Keratinocyte (primary cell): ENCODE measurements at regions not wholly inside any gene's neighbourhood (a gene's known extent, or its start where the extent isn't known, plus 50 kb on each side); places are given as distances from the start of the nearest gene placed in this dataset.

Source experiments
- DNase-seq: peaks from one replicate; pipeline ENCODE4 v3.0.0-alpha.2; 2011; ENCODE audit warnings: low read depth, missing footprints, low spot score
- FAIRE-seq: peaks from 2 replicates; lab custom pipeline; 2011; peaks lifted over from hg19 to GRCh38; lab: Jason Lieb, UNC
- H2AFZ ChIP-seq: 2 replicates; pipeline ENCODE4 v1.6.0; 2012; ENCODE audit warnings: low read length, control low read depth, inconsistent platforms; ENCODE audit not compliant: control insufficient read depth
- H3K27ac ChIP-seq: 2 replicates; pipeline ENCODE4 v1.5.1; 2011; ENCODE audit warnings: low read length; ENCODE audit not compliant: control insufficient read depth, insufficient read depth
- H3K27me3 ChIP-seq: 3 replicates; pipeline ENCODE4 v1.6.0; 2011; ENCODE audit warnings: low read length; ENCODE audit not compliant: control insufficient read depth, insufficient read depth; ENCODE audit errors: extremely low read depth
- H3K36me3 ChIP-seq, 2 experiments: 2 replicates in 1 of 2; 3 replicates in 1 of 2; pipeline ENCODE4 v1.5.1; 2011; ENCODE audit warnings: low read length in 2 of 2, mild to moderate bottlenecking in 1 of 2; ENCODE audit not compliant: control insufficient read depth in 2 of 2, insufficient read depth in 2 of 2; ENCODE audit errors: extremely low read depth in 1 of 2
- H3K4me1 ChIP-seq: 3 replicates; pipeline ENCODE4 v1.5.1; 2011; ENCODE audit warnings: low read length; ENCODE audit not compliant: control insufficient read depth, insufficient read depth; ENCODE audit errors: extremely low read depth
- H3K4me2 ChIP-seq: 3 replicates; pipeline ENCODE4 v1.6.0; 2011; ENCODE audit warnings: low read depth, low read length; ENCODE audit not compliant: control insufficient read depth, insufficient read depth; ENCODE audit errors: extremely low read depth
- H3K4me3 ChIP-seq, 3 experiments: fragments of 200-600 bp in 1 of 3; sonication (generic) in 1 of 3; 2 replicates in 2 of 3; 3 replicates in 1 of 3; pipeline ENCODE4 v1.5.1; 2011 to 2016; ENCODE audit warnings: low read length in 3 of 3, mild to moderate bottlenecking in 3 of 3, control low read depth in 2 of 3, inconsistent platforms in 1 of 3, low read depth in 1 of 3, mixed read lengths in 1 of 3, mixed run types in 1 of 3, moderate library complexity in 1 of 3; ENCODE audit not compliant: control insufficient read depth in 2 of 3, insufficient read depth in 2 of 3; ENCODE audit errors: extremely low read depth in 1 of 3
- H3K79me2 ChIP-seq: 2 replicates; pipeline ENCODE4 v1.6.0; 2012; ENCODE audit warnings: low read length; ENCODE audit not compliant: control insufficient read depth, insufficient read depth
- H3K9ac ChIP-seq: 3 replicates; pipeline ENCODE4 v1.6.0; 2011; ENCODE audit warnings: low read length; ENCODE audit not compliant: control insufficient read depth, insufficient read depth; ENCODE audit errors: extremely low read depth
- H3K9me1 ChIP-seq: 3 replicates; pipeline ENCODE4 v1.6.0; 2011; ENCODE audit warnings: low read length; ENCODE audit not compliant: control insufficient read depth, insufficient read depth; ENCODE audit errors: extremely low read depth
- H3K9me3 ChIP-seq: 2 replicates; pipeline ENCODE4 v1.5.1; 2012; ENCODE audit warnings: low read depth, low read length; ENCODE audit not compliant: control insufficient read depth
- H4K20me1 ChIP-seq: 3 replicates; pipeline ENCODE4 v1.6.0; 2011; ENCODE audit warnings: low read length; ENCODE audit not compliant: control insufficient read depth, insufficient read depth; ENCODE audit errors: extremely low read depth
- EZH2 ChIP-seq: IDR thresholded peaks from one replicate; pipeline ENCODE4 v1.6.1; 2012; ENCODE audit warnings: inconsistent platforms, mild to moderate bottlenecking, low read length, moderate library complexity
- dilution Hi-C: fragments of 300-500 bp; cut with MboI; formaldehyde crosslinking; loops from one replicate; pipeline ENCODE4 v1.7.0; 2020; ENCODE audit warnings: low sequenced_read_pairs; ENCODE audit not compliant: extremely low pct_ligation_motif_present
- small RNA-seq, 3 experiments: library from RNA; depleted of rRNA; stranded (forward); fragments of <200 nt; gene quantifications; one replicate each; pipeline ENCODE3, GENCODE V24; 2012; ENCODE audit warnings: low read depth in 3 of 3, low replicate concordance in 1 of 3; ENCODE audit not compliant: insufficient read length in 3 of 3
- TF ChIP-seq, protein P1 (sequence below), 3 experiments: IDR thresholded peaks in 1 of 3; conservative IDR thresholded peaks in 1 of 3; optimal IDR thresholded peaks in 1 of 3; 2 replicates in 2 of 3; 3 replicates in 1 of 3; pipeline versions ENCODE3 to v1.5.1; 2011; ENCODE audit warnings: low read length in 3 of 3, mild to moderate bottlenecking in 3 of 3, moderate library complexity in 2 of 3, control low read depth in 1 of 3, inconsistent platforms in 1 of 3; ENCODE audit not compliant: insufficient read depth in 2 of 3; ENCODE audit errors: extremely low read depth in 1 of 3

DNA sequence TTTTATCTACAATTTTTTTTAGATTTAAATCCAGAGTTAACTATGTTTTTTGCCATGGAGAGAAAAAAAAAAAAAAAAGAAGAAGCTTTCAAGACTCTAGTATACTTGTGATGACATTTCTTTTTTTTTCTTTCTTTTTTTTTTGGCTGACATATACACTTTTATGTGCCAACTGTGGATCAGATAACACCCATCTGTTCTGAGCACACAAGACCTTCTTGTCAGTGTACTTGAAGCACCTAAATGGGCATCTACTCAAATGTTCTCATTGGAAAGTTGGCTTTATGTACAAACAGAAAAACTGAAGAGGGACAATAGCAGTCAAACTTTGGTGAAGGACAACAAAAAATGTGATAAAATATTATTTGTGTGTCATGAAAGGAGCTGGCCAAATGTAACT is 904.5 kb downstream of the GRIK2 start:
- TF ChIP-seq, protein P1, sequence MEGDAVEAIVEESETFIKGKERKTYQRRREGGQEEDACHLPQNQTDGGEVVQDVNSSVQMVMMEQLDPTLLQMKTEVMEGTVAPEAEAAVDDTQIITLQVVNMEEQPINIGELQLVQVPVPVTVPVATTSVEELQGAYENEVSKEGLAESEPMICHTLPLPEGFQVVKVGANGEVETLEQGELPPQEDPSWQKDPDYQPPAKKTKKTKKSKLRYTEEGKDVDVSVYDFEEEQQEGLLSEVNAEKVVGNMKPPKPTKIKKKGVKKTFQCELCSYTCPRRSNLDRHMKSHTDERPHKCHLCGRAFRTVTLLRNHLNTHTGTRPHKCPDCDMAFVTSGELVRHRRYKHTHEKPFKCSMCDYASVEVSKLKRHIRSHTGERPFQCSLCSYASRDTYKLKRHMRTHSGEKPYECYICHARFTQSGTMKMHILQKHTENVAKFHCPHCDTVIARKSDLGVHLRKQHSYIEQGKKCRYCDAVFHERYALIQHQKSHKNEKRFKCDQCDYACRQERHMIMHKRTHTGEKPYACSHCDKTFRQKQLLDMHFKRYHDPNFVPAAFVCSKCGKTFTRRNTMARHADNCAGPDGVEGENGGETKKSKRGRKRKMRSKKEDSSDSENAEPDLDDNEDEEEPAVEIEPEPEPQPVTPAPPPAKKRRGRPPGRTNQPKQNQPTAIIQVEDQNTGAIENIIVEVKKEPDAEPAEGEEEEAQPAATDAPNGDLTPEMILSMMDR (optimal IDR thresholded peaks at IDR 0.05 in 1 of 3, IDR thresholded peaks at IDR 0.05 in 1 of 3, conservative IDR thresholded peaks at IDR 0.05 in 1 of 3; ENCODE audit: extremely low read depth in 1 of 3, insufficient read depth in 2 of 3, low read length in 3 of 3), result no peak
- TF ChIP-seq EZH2, result no peak
- Histone ChIP-seq H3K9ac (no peak overlapping the region), H3K36me3 (no peaks in the 10 kb centered on the region), H3K9me3 (no peaks in the 10 kb centered on the region), H3K27ac (no peak overlapping the region), H3K4me2 (no peak overlapping the region), H3K27me3 (no peaks in the 10 kb centered on the region), H3K9me1 (no peaks in the 10 kb centered on the region), H3K79me2 (no peaks in the 10 kb centered on the region), H3K4me3 (no peak overlapping the region), H4K20me1 (no peaks in the 10 kb centered on the region), H2AFZ (no peak overlapping the region), H3K4me1 (no peaks in the 10 kb centered on the region)
- no peak for FAIRE-seq
- dilution Hi-C loops, result no loop called here
- DNase-seq, result no peak

Small RNA genes lying in the stretch of these regions (small RNA-seq; reads per million reads assigned to genes)
- gene RF00438, result 0 reads per million in 3 experiments
